ACHN (cell line): ENCODE measurements at regions not wholly inside any gene's neighbourhood (a gene's known extent, or its start where the extent isn't known, plus 50 kb on each side); places are given as distances from the start of the nearest gene placed in this dataset.

ENCODE experiments used
- DNase-seq: peaks from one replicate; pipeline ENCODE4 v3.0.0-alpha.2; 2015
- in situ Hi-C: cut with HindIII; loops from 2 replicates; pipeline ENCODE4 v1.10.0; 2017; ENCODE audit warnings: low sequenced_read_pairs, low pct_ligation_motif_present, low pct_unique_long_range_greater_than_20kb

GRCh38 chr2:3075991-3076340 lies 301.7 kb downstream of the EIPR1 start:
- no peak for DNase-seq
- in situ Hi-C loops = no loop called here

GRCh38 chr2:3075316-3075990 lies 302.2 kb downstream of the EIPR1 start:
- in situ Hi-C loops = no loop called here
- no peak for DNase-seq

GRCh38 chr2:3073704-3074103 lies 303.9 kb downstream of the EIPR1 start:
- in situ Hi-C loops = no loop called here
- DNase-seq = no peak

GRCh38 chr2:3073041-3073595 lies 304.5 kb downstream of the EIPR1 start:
- DNase-seq = no peak
- in situ Hi-C loops = no loop called here

- no peak for DNase-seq
- in situ Hi-C loops = no loop called here
Measured at GRCh38 chr2:3071685-3072263, 305.8 kb downstream of the EIPR1 start.

GRCh38 chr2:3066831-3067230 lies 310.8 kb downstream of the EIPR1 start:
- in situ Hi-C loops = no loop called here
- DNase-seq = no peak

- no peak for DNase-seq
- in situ Hi-C loops = no loop called here
Measured at GRCh38 chr2:3065928-3066327, 311.7 kb downstream of the EIPR1 start.

- in situ Hi-C loops = no loop called here
- DNase-seq = no peak
Measured at GRCh38 chr2:3062476-3063260, 314.9 kb downstream of the EIPR1 start.

GRCh38 chr2:3060049-3060448 lies 317.6 kb downstream of the EIPR1 start:
- DNase-seq = no peak
- in situ Hi-C loops = no loop called here

GRCh38 chr2:3059141-3059925 lies 318.3 kb downstream of the EIPR1 start:
- in situ Hi-C loops = no loop called here
- DNase-seq = no peak

- no peak for DNase-seq
- in situ Hi-C loops = no loop called here
Measured at GRCh38 chr2:3054066-3054465, 323.6 kb downstream of the EIPR1 start.

GRCh38 chr2:3051266-3051665 lies 326.4 kb downstream of the EIPR1 start:
- in situ Hi-C loops = no loop called here
- no peak for DNase-seq

GRCh38 chr2:3046170-3046865 lies 331.3 kb downstream of the EIPR1 start:
- DNase-seq = no peak
- in situ Hi-C loops = no loop called here

GRCh38 chr2:3045318-3045921 lies 332.2 kb downstream of the EIPR1 start:
- in situ Hi-C loops = no loop called here
- no peak for DNase-seq

GRCh38 chr2:3044587-3045317 lies 332.9 kb downstream of the EIPR1 start:
- DNase-seq = no peak
- in situ Hi-C loops = no loop called here

GRCh38 chr2:3043726-3044125 lies 333.9 kb downstream of the EIPR1 start:
- in situ Hi-C loops = no loop called here
- no peak for DNase-seq
